ENCODE measurements at regions not wholly inside any gene's neighbourhood (a gene's known extent, or its start where the extent isn't known, plus 50 kb on each side); places are given as distances from the start of the nearest gene placed in this dataset.

- DNase-seq (ENCODE audit: low spot score): peak; percentile 78
- intact Hi-C loops (cut with DNase I): no loop called here
Measured at GRCh38 chr10:131440405-131441360, 129.2 kb upstream of the TCERG1L start.

GRCh38 chr10:131442271-131442670 lies 130.8 kb upstream of the TCERG1L start:
- intact Hi-C loops (cut with DNase I): no loop called here
- DNase-seq (ENCODE audit: low spot score): peak; percentile 58

GRCh38 chr10:131444286-131444685 lies 132.8 kb upstream of the TCERG1L start:
- intact Hi-C loops (cut with DNase I): no loop called here
- peak; percentile 34 for DNase-seq (ENCODE audit: low spot score)

GRCh38 chr10:131444862-131445461 lies 133.4 kb upstream of the TCERG1L start:
- DNase-seq (ENCODE audit: low spot score): peak; percentile 65
- intact Hi-C loops (cut with DNase I): no loop called here

GRCh38 chr10:131445623-131446022 lies 134.1 kb upstream of the TCERG1L start:
- intact Hi-C loops (cut with DNase I): no loop called here
- no peak for DNase-seq (ENCODE audit: low spot score)

- DNase-seq (ENCODE audit: low spot score): no peak
Measured at GRCh38 chr10:131446171-131446570, 134.7 kb upstream of the TCERG1L start.

GRCh38 chr10:131448171-131448570 lies 136.7 kb upstream of the TCERG1L start:
- no peak for DNase-seq (ENCODE audit: low spot score)
- intact Hi-C loops (cut with DNase I): no loop called here

More at GRCh38 chr10:131446171-131446570, 134.7 kb upstream of the TCERG1L start:
- intact Hi-C loops (cut with DNase I): no loop called here

GRCh38 chr10:131448883-131449282 lies 137.4 kb upstream of the TCERG1L start:
- no peak for DNase-seq (ENCODE audit: low spot score)
- intact Hi-C loops (cut with DNase I): no loop called here

- DNase-seq (ENCODE audit: low spot score): peak; percentile 46
- intact Hi-C loops (cut with DNase I): no loop called here
Measured at GRCh38 chr10:131450216-131450765, 138.8 kb upstream of the TCERG1L start.

GRCh38 chr10:131451407-131452015 lies 140.0 kb upstream of the TCERG1L start:
- intact Hi-C loops (cut with DNase I): no loop called here
- no peak for DNase-seq (ENCODE audit: low spot score)

GRCh38 chr10:131452926-131453720 lies 141.6 kb upstream of the TCERG1L start:
- intact Hi-C loops (cut with DNase I): no loop called here
- DNase-seq (ENCODE audit: low spot score): peak; percentile 36

GRCh38 chr10:131453721-131454634 lies 142.5 kb upstream of the TCERG1L start:
- intact Hi-C loops (cut with DNase I): no loop called here
- DNase-seq (ENCODE audit: low spot score): no peak

- no peak for DNase-seq (ENCODE audit: low spot score)
- intact Hi-C loops (cut with DNase I): no loop called here
Measured at GRCh38 chr10:131456411-131456810, 144.9 kb upstream of the TCERG1L start.

GRCh38 chr10:131461093-131461492 lies 149.6 kb upstream of the TCERG1L start:
- no peak for DNase-seq (ENCODE audit: low spot score)
- intact Hi-C loops (cut with DNase I): no loop called here

- intact Hi-C loops (cut with DNase I): no loop called here
- DNase-seq (ENCODE audit: low spot score): no peak
Measured at GRCh38 chr10:131464789-131465188, 153.3 kb upstream of the TCERG1L start.

GRCh38 chr10:131469551-131469950 lies 158.0 kb upstream of the TCERG1L start:
- no peak for DNase-seq (ENCODE audit: low spot score)

GRCh38 chr10:131473645-131474044 lies 162.1 kb upstream of the TCERG1L start:
- DNase-seq (ENCODE audit: low spot score): no peak
- intact Hi-C loops (cut with DNase I): no loop called here

More at GRCh38 chr10:131469551-131469950, 158.0 kb upstream of the TCERG1L start:
- intact Hi-C loops (cut with DNase I): no loop called here

GRCh38 chr10:131474416-131474815 lies 162.9 kb upstream of the TCERG1L start:
- intact Hi-C loops (cut with DNase I): no loop called here
- DNase-seq (ENCODE audit: low spot score): no peak

All from posterior vena cava (tissue), 2 donors.